T-helper 1 cell treated with Interleukin-12 subunit alpha and Interleukin-12 subunit beta and Interleukin-4 antibody, amounts not matched to agents 30 ng/mL and 1 ng/mL, for 36 hours (primary cell): ENCODE measurements at regions not wholly inside any gene's neighbourhood (a gene's known extent, or its start where the extent isn't known, plus 50 kb on each side); places are given as distances from the start of the nearest gene placed in this dataset.

Source experiments
- intact Hi-C: fragments of 100-400 bp; cut with micrococcal nuclease; formaldehyde crosslinking; loops from one replicate; pipeline ENCODE4 v1.15.1; 2024

DNA sequence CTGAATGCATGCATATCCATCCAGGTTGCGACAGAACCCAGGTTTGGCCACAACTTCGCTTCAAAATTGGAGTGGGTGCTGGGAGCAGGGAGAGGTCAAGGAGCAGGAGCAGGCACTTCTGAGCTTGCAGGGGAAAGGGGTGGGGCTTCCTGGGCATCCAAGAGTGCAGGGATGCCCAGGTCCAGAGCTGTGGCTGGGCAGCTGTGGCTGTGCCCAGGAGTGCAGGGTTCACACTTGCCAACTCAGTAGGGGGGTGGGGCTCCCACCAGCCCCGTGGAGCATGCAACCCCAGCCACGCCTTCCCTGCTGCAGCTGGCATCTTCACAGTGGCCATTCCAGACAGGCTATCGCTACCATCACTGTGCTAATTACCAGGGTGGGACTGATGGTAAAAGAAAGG, 115.3 kb upstream of the MTNR1B start:
- intact Hi-C loops = no loop called here

DNA sequence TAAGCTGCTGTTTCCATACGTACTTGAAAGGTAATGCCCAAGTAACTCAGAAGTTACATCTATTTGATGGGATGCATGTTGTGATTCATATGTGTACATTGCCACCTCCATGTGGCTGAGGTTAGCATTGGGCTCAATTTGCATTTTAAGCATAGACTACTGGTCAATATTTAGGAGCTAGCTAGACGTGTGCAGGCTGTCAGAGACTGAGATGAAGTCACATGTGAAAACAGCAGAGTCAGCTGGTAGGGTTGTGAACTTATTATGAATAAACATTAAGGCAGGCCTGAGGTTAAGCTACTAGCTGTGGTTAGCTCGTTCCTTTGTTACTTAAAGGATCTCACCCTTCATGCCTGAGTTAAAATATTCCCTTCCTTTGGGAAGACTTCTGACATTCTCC, 114.5 kb upstream of the MTNR1B start:
- intact Hi-C loops = no loop called here

DNA sequence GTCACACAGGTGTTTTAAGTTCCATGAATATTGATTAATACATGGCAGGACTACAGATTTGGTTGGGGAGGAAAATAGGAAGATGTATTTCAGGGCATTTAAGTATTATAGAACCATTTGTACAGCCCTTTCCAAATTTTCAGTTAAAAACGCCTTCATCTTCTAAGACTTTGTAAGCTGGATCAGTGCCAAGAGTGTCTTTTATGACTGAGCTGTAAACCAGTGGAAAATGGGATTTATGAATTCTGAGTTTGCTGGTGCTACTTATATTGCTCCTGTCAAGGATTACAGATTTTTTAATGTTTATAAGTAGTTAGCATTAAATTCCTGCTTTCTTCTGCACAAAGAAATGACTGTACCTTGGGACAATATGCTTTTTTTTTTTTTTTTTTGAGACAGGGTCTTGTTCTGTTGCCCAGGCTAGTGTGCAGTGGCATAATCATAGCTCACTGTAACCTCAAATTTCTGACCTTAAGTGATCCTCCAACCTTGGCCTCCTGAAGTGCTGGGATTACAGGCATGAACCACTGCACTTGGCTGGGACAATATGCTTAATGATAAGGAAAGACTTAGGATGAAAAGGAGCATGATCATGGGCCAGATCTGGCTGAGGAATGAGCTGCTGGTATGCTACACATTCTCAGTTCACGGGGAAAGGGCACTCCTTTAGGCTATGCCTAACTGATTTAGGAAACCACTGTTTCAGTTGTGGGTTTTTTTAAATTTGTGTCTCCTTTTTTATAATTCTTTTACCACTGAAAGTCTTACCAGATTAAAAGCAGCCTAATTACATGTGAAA, 113.6 kb upstream of the MTNR1B start:
- intact Hi-C loops = no loop called here

DNA sequence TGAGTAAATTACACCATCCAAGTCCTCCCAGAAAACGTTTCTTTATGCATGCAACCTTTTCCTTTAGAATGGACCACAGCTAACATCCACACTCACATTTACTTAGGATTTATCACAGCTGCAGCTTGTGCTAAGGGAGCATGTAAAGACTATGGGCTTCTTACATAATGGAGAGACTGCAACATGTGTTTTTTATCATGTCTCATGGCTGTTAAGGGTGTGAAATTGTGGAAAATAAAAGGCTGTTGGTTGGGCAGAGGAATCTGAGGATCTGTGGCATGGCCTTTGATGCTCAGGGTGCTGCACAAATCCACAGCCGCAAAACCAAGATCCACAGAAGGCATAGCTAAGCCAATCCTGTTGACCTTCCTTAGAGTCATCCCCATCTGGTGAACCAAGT, 112.0 kb upstream of the MTNR1B start:
- intact Hi-C loops = no loop called here

DNA sequence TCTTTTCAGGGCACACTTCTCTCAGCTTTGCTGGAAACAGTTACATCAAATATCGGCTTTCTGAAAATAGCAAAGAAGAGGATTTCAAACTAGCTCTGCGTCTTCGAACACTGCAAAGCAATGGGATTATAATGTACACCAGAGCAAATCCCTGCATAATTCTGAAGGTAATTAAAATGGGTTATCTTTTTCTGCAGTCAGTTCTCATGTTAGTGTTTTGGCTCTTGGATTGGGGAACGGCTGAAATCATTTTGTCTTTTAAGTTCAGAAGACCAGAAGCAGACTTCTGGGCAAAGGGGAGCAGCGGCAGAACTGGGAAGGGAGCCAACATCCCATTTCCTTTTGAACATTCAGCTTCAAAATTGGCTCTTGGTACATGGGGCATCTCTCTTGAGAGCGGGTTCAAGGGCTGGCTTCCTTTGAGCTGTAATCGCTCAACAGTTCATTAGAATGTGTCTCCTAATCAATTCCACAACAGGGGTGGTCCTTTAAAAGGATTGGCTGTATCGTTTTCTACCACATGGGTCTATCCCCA, 110.2 kb upstream of the MTNR1B start:
- intact Hi-C loops = no loop called here

DNA sequence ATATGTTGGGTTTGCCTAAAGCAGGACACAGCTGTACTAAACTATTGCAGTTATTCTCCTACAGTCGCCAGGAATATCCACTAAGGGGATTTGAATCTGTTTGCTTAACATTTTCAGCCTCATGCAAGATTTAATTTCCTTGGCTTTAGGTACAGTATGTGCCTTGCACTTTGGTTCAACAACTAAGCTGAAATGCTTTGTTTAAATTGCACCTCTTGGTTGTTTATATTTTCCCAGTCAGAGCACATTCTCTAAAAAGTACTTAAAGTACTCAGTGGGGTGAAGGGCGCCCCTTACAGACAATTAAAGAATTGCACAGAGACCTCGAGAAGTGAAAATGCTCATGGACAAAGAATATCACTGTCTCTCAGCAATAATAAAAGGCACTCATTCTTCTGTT, 107.8 kb upstream of the MTNR1B start:
- intact Hi-C loops = no loop called here

DNA sequence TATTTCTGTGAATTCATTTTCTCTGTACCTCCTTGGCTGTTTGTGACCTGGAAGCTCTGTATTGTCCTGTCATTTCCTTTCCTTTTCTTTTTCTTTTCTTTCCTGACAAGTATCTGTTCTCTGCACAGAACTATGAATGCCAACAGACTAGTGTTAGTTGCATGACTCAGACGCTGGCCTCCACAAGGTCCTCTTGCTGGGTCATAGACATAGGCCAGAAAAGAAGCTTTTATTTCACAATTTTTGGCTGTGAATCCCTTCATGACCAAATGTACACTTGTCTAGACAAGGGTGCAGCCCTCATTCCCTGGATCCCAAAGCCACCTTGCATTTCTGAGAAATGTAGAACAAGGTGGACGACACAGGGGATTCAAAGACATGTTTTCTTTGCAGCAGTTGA, 104.1 kb upstream of the MTNR1B start:
- intact Hi-C loops = no loop called here

DNA sequence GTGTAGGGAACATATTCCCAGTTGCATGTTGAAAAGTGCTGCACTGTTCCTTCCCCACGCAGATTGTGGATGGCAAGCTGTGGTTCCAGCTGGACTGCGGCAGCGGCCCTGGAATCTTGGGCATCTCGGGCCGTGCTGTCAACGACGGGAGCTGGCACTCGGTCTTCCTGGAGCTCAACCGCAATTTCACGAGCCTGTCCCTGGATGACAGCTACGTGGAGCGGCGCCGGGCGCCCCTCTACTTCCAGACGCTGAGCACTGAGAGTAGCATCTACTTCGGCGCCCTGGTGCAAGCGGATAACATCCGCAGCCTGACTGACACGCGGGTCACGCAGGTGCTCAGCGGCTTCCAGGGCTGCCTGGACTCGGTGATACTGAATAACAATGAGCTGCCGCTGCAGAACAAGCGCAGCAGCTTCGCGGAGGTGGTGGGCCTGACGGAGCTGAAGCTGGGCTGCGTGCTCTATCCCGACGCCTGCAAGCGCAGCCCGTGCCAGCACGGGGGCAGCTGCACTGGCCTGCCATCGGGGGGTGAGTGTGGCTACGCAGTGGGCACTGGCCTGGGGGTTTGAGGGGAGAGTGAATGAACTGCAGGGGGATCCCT, 102.7 kb upstream of the MTNR1B start:
- intact Hi-C loops = no loop called here

DNA sequence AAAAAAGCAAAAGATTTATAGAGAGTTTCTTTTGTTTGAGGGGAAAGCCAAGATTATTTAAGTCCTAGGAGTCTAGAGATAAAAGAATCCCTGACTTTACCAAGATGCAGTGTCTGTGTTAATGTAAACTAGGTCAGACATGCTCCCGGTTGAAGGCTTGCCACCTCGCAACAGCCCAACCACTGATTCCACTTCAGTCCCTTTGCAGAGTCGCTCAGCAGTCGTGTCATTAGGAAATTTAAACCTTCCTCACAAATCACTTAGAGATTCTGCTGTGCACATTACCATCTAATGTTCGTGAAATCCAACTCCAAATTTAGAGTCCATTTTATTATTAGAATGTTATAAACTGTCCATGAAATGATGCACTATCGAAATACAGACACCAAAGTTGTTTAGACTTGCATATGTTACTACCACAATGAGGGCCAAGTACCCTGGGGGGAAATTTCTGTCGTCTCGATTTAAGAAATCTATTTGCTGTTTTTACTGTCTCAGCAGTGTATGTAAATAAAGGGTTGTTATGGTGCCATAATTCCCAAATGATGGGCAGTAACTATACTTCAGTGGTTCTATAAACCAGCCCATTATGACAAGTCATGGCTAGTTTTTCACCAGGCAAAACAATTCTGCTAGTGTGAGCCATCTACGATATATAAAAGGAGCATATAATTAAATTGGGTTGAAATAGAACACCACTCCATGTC, 101.4 kb upstream of the MTNR1B start:
- intact Hi-C loops = no loop called here

DNA sequence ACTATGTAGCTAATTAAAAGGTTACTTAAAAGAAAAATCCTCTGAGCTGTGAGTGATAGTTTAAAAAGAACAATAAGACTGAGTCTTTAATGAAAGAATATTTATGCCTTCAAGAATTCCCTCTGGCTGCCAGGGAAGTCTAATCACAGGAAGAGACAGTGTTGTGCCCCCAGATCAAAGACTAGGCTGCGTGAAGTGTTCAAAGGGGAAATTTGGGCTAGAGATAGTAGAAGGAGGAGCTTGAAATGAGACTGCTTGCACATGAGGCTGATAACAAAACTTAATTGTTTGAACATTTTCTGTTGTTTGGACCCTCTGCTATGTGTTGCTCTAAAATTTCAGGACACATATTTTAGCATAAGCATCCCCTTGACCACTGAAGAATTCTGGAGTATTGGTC, 99.7 kb upstream of the MTNR1B start:
- intact Hi-C loops = no loop called here

DNA sequence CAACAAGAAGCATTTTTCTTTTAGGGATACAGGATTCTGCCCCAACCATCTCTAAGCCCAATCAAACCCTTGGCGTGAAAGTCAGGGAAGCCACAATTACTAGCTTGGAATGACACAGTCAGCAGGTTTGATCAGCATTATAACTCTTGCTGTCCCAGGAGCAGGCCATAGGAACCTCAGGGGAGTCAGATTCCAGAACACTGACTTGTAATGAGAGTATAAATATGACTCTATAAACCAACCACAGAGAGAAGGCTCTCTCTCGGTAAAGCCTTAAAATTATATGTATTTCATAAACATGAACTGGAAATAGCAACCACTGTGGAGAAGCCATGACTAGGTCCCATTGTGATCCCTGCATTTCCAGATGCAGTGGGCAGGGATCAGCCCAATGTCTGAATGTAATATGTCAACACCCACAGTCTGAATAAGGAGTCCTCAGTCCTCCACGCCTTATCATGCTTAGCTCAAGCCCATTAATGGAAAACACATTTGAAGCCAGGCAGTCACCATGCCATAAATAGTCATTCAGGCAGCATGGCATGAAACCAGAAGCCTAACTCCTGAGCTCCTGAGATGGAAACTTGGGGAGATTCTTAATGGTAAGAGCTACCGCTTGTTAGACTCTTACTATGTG, 99.1 kb upstream of the MTNR1B start:
- intact Hi-C loops = no loop called here

DNA sequence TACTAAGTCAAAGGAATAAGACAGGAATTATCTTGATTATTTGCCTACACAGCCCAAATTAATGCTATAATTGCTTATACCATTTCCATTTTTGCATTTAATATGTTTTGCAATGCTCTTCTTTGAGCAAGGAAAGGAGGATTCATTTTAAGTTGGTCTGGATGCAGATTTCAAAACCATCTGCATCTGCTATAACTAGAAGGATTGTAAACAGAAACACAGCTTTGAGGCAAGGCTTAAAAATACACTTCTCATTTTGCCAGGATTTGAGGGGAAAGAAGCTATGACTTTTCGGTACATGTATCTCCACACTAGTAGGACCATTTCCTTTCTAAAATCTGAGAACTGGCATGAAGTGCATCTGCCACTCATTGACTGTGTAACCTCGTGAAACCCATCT, 95.9 kb upstream of the MTNR1B start:
- intact Hi-C loops = no loop called here

DNA sequence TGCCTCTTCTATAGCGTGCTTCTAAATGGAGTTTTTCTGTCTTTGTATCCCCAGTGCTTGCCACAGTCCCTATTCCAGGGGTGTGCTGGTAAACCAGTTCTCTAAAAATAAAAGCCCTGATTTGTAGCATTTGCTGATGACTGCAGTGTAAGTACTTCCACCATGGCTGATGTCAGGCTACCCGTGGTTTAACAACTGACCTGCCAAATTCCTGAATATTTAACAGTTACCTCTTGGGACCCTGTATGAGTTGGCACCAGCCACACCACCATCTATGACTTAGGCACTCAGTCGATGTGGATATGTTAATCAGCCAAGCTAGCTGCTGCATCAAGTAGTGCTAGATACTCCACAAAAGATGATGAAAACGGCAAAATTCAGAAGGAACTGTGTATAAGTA, 94.0 kb upstream of the MTNR1B start:
- intact Hi-C loops = no loop called here

DNA sequence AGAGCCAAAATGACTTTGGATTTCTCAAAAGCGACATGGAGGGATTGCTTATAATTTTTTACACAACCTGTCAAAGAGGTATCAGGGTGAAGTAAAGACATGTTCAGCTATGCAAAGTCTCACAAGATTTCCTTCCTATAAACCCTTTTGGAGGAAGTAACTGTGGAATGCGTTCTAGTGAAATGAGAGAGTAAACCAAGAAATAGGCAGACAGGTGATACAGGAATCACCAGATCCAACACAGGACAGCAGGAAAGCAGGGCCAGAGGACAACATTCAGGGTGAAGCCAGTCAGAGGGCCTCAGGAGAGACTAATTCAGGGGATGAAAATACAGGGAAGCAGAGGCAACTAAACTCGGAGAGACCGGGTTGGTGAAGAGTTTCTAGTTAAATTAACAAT, 90.4 kb upstream of the MTNR1B start:
- intact Hi-C loops = no loop called here

DNA sequence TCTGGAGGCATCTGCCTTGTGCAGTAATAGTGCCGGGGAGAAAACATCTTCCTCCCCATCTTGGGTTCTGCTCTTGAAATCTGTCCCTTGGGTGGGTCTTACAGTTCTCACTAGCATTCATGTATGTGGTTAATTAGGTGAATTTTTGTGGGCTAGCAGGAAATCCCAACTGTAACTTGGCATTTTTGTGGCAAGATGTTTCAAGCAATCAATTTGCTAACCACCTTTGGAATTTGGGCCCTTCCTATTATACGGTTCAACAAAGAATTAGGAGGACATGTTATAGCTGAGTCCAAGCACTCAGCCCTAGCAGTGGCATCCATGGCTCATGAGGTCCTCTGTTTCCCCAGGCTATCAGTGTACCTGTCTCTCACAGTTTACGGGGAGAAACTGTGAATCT, 89.1 kb upstream of the MTNR1B start:
- intact Hi-C loops = no loop called here

DNA sequence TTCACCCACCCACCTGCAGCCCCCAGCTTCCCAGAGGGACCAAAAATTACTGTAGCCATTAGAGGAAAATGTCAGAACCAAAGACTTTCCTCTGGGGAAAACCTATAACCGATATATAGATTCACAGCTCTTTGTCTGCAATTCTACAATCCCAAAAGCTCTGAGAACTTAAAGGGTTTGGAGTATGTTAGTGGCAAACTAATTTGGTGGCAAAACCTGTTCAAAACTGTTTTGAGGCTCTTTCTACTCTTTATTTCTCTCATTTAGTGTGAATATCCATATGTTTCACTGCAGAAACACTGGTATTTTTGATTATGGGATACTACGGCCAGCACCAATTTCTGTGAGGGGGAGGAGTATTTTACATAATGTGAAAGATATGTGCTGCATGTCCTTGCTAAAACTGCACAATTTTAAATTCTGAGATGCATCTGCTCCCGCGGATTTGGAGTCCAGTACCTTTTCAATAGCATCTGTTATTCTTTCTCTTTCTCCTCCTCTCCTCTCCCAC, 87.5 kb upstream of the MTNR1B start:
- intact Hi-C loops = no loop called here

DNA sequence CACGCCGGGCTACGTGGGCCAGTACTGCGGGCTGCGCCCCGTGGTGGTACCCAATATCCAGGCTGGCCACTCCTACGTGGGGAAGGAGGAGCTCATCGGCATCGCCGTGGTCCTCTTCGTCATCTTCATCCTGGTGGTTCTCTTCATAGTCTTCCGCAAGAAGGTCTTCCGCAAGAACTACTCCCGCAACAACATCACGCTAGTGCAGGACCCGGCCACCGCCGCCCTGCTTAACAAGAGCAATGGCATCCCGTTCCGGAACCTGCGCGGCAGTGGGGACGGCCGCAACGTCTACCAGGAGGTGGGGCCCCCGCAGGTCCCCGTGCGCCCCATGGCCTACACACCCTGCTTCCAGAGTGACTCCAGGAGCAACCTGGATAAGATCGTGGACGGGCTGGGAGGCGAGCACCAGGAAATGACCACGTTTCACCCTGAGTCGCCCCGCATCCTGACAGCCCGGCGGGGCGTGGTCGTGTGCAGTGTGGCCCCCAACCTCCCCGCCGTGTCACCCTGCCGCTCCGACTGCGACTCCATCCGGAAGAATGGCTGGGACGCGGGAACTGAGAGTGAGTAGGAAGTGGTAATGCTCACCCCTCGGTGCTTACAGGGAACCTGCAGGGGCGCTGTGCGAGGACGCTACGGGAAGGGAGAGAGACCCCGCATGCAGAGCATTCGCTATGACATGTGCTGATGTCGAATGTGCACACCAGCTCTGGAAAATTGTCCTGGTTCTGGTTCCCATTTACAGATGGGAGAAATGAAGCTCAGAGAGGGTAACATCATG, 86.4 kb upstream of the MTNR1B start:
- intact Hi-C loops = no loop called here

DNA sequence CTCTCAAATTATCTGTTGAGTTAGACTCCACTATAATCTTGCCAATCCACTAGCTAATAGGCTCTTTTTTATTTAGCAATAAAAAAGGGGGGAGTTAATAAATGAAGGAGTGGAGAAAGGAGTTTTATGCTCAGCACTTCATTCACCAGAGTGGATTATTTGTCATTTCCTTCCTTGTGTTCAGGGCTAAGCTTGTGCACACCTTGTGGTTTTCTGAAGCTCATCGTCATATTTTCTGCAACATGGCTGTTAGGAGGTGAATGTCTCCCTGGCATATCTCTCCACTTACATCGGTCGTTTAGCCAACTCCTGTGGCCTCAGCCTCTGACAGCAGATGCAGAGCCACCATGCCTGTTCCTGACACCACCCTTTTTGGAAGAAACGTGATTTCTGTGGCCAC, 83.9 kb upstream of the MTNR1B start:
- intact Hi-C loops = no loop called here

DNA sequence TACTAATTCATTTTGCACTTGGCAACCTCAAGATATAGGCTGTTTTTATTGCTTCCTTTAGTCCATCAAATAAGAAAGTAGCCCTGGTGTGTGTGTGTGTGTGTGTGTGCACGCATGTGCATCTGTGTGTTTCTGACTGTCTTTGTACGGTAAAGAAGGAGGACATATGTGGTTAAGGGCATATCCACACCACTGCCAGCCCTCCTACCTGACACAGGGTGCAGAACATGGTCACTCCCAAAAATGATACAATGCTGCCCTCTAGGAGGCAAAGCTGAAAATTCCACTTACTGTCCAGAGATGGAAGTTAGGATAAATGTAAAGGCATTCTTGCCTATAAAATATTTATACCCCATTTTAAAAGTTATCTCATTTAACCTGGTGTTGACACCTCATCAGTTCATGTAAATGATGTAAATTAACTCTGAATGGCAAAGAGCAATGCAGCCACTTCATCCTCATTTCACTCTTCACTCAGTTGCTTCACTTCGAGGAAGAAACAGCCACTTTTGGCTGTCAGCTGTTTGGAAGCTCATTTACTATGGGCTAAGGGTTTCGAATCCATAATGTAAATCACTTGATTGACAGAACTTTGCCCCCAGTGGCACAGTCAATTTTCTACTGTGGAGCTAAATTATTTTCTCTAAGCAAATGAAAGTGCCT, 83.1 kb upstream of the MTNR1B start:
- intact Hi-C loops = no loop called here

DNA sequence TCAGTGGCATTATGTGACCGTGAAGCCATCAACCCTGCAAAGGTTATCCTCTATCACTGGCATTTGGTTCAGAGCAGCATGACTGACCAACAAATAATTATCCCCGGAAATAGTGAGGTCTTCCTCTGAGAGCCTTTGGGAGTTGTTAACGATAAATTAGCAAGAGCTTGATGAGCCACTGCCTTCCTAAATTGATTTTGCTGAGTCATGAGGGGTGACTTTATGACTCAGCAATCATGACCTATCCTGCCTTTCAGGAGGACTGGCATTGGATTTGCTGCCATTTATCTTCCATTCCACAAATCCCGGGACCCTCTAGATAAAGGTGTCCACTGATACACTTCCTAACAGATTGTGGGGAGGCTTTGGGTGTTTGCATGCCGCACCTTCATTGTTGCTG, 80.8 kb upstream of the MTNR1B start:
- intact Hi-C loops = no loop called here
